ENCODE measurements at regions not wholly inside any gene's neighbourhood (a gene's known extent, or its start where the extent isn't known, plus 50 kb on each side); places are given as distances from the start of the nearest gene placed in this dataset.

GRCh38 chr9:29838491-29839020 lies 2265.3 kb upstream of the C9orf72 start:
- Mint-ChIP-seq H3K4me1 (no peaks in the 10 kb centered on the region), H3K27me3 (no peaks in the 10 kb centered on the region), H3K36me3 (no peaks in the 10 kb centered on the region), H3K9me3 (peaks cover 0 to 7% (median 1%) of the 10 kb centered on the region in 11 donors), H3K4me3 (no peak overlapping the region), H3K27ac (no peak overlapping the region)
- DNase-seq (no peak), ATAC-seq (no peak)
- intact Hi-C loops (cut with micrococcal nuclease) = no loop called here
- no peaks in the 10 kb centered on the region for H3K4me1 ChIP-seq (ENCODE audit: control insufficient read depth in 2 of 2, insufficient read depth in 2 of 2, low read length in 2 of 2)
- H3K36me3 ChIP-seq (ENCODE audit: control insufficient read depth in 2 of 3, insufficient read depth in 3 of 3, low read length in 3 of 3) = no peaks in the 10 kb centered on the region
- POLR2A ChIA-PET = no interaction called here
- H3K27ac ChIP-seq (ENCODE audit: low read depth, low read length) = no peak overlapping the region
- CTCF ChIA-PET = no interaction called here
- no peaks in the 10 kb centered on the region for H3K27me3 ChIP-seq (ENCODE audit: control insufficient read depth in 2 of 2, insufficient read depth in 2 of 2, low read length in 2 of 2)
- H3K9me3 ChIP-seq (ENCODE audit: control insufficient read depth in 2 of 3, low read length in 3 of 3) = no peaks in the 10 kb centered on the region
- no peak overlapping the region for H3K4me3 ChIP-seq (ENCODE audit: low read length)

GRCh38 chr9:29844251-29844650 lies 2271.0 kb upstream of the C9orf72 start:
- no peak overlapping the region for H3K27ac ChIP-seq (ENCODE audit: low read depth, low read length)
- H3K36me3 ChIP-seq (ENCODE audit: control insufficient read depth in 2 of 3, insufficient read depth in 3 of 3, low read length in 3 of 3) = no peaks in the 10 kb centered on the region
- intact Hi-C loops (cut with micrococcal nuclease) = no loop called here
- ChIA-PET POLR2A (no interaction called here), CTCF (no interaction called here)
- H3K4me1 Mint-ChIP-seq = no peaks in the 10 kb centered on the region
- H3K27ac Mint-ChIP-seq = no peak overlapping the region
- no peaks in the 10 kb centered on the region for H3K36me3 Mint-ChIP-seq
- H3K4me3 ChIP-seq (ENCODE audit: low read length) = no peak overlapping the region
- no peaks in the 10 kb centered on the region for H3K4me1 ChIP-seq (ENCODE audit: control insufficient read depth in 2 of 2, insufficient read depth in 2 of 2, low read length in 2 of 2)
- no peaks in the 10 kb centered on the region for H3K27me3 ChIP-seq (ENCODE audit: control insufficient read depth in 2 of 2, insufficient read depth in 2 of 2, low read length in 2 of 2)
- DNase-seq (no peak), ATAC-seq (no peak)
- no peaks in the 10 kb centered on the region for H3K9me3 ChIP-seq (ENCODE audit: control insufficient read depth in 2 of 3, low read length in 3 of 3)
- peaks cover 0 to 14% (median 4%) of the 10 kb centered on the region in 11 donors for H3K9me3 Mint-ChIP-seq
- no peak overlapping the region for H3K4me3 Mint-ChIP-seq
- H3K27me3 Mint-ChIP-seq = no peaks in the 10 kb centered on the region

GRCh38 chr9:29850664-29851063 lies 2277.4 kb upstream of the C9orf72 start:
- Mint-ChIP-seq H3K36me3 (no peaks in the 10 kb centered on the region), H3K27me3 (no peaks in the 10 kb centered on the region), H3K4me1 (no peaks in the 10 kb centered on the region), H3K9me3 (peaks cover 0 to 2% (median 0%) of the 10 kb centered on the region in 11 donors), H3K4me3 (no peak overlapping the region), H3K27ac (no peak overlapping the region)
- H3K4me3 ChIP-seq (ENCODE audit: low read length) = no peak overlapping the region
- DNase-seq (no peak), ATAC-seq (no peak)
- H3K27me3 ChIP-seq (ENCODE audit: control insufficient read depth in 2 of 2, insufficient read depth in 2 of 2, low read length in 2 of 2) = no peaks in the 10 kb centered on the region
- H3K4me1 ChIP-seq (ENCODE audit: control insufficient read depth in 2 of 2, insufficient read depth in 2 of 2, low read length in 2 of 2) = no peaks in the 10 kb centered on the region
- intact Hi-C loops (cut with micrococcal nuclease) = no loop called here
- no peak overlapping the region for H3K27ac ChIP-seq (ENCODE audit: low read depth, low read length)
- H3K9me3 ChIP-seq (ENCODE audit: control insufficient read depth in 2 of 3, low read length in 3 of 3) = no peaks in the 10 kb centered on the region
- H3K36me3 ChIP-seq (ENCODE audit: control insufficient read depth in 2 of 3, insufficient read depth in 3 of 3, low read length in 3 of 3) = no peaks in the 10 kb centered on the region
- CTCF ChIA-PET = no interaction called here
- POLR2A ChIA-PET = no interaction called here

GRCh38 chr9:29861803-29862202 lies 2288.5 kb upstream of the C9orf72 start:
- Mint-ChIP-seq H3K27me3 (no peaks in the 10 kb centered on the region), H3K36me3 (no peaks in the 10 kb centered on the region), H3K27ac (no peak overlapping the region), H3K4me1 (no peaks in the 10 kb centered on the region), H3K9me3 (peaks cover 0 to 5% (median 0%) of the 10 kb centered on the region in 11 donors), H3K4me3 (no peak overlapping the region)
- no peaks in the 10 kb centered on the region for H3K4me1 ChIP-seq (ENCODE audit: control insufficient read depth in 2 of 2, insufficient read depth in 2 of 2, low read length in 2 of 2)
- DNase-seq (no peak), ATAC-seq (no peak)
- POLR2A ChIA-PET = no interaction called here
- intact Hi-C loops (cut with micrococcal nuclease) = loop anchor here in 1 of 2 donors (10.0 kb wide), 1 partner anchor 1483 kb away; no protein-coding TSS in a partner anchor
- CTCF ChIA-PET = no interaction called here
- H3K4me3 ChIP-seq (ENCODE audit: low read length) = no peak overlapping the region
- H3K36me3 ChIP-seq (ENCODE audit: control insufficient read depth in 2 of 3, insufficient read depth in 3 of 3, low read length in 3 of 3) = no peaks in the 10 kb centered on the region
- H3K9me3 ChIP-seq (ENCODE audit: control insufficient read depth in 2 of 3, low read length in 3 of 3) = no peaks in the 10 kb centered on the region
- no peak overlapping the region for H3K27ac ChIP-seq (ENCODE audit: low read depth, low read length)
- no peaks in the 10 kb centered on the region for H3K27me3 ChIP-seq (ENCODE audit: control insufficient read depth in 2 of 2, insufficient read depth in 2 of 2, low read length in 2 of 2)

GRCh38 chr9:29865764-29866313 lies 2292.6 kb upstream of the C9orf72 start:
- H3K27me3 Mint-ChIP-seq = no peaks in the 10 kb centered on the region
- POLR2A ChIA-PET = no interaction called here
- Histone ChIP-seq H3K4me1 (ENCODE audit: control insufficient read depth in 2 of 2, insufficient read depth in 2 of 2, low read length in 2 of 2) (no peaks in the 10 kb centered on the region), H3K36me3 (ENCODE audit: control insufficient read depth in 2 of 3, insufficient read depth in 3 of 3, low read length in 3 of 3) (no peaks in the 10 kb centered on the region), H3K27me3 (ENCODE audit: control insufficient read depth in 2 of 2, insufficient read depth in 2 of 2, low read length in 2 of 2) (no peaks in the 10 kb centered on the region), H3K9me3 (ENCODE audit: control insufficient read depth in 2 of 3, low read length in 3 of 3) (no peaks in the 10 kb centered on the region), H3K27ac (ENCODE audit: low read depth, low read length) (no peak overlapping the region), H3K4me3 (ENCODE audit: low read length) (no peak overlapping the region)
- peaks cover 0 to 17% (median 6%) of the 10 kb centered on the region in 11 donors for H3K9me3 Mint-ChIP-seq
- H3K27ac Mint-ChIP-seq = no peak overlapping the region
- ATAC-seq (peak; percentile 44), DNase-seq (peak in 2 of 9 donors; percentile 28 to 38)
- H3K4me1 Mint-ChIP-seq = no peaks in the 10 kb centered on the region
- CTCF ChIA-PET = no interaction called here
- no peak overlapping the region for H3K4me3 Mint-ChIP-seq
- H3K36me3 Mint-ChIP-seq = no peaks in the 10 kb centered on the region
- intact Hi-C loops (cut with micrococcal nuclease) = loop anchor here in 1 of 2 donors (10.0 kb wide), 1 partner anchor 1479 kb away; no protein-coding TSS in a partner anchor

GRCh38 chr9:29866556-29866955 lies 2293.3 kb upstream of the C9orf72 start:
- Mint-ChIP-seq H3K27ac (no peak overlapping the region), H3K27me3 (no peaks in the 10 kb centered on the region), H3K4me3 (no peak overlapping the region), H3K4me1 (no peaks in the 10 kb centered on the region), H3K36me3 (no peaks in the 10 kb centered on the region), H3K9me3 (peaks cover 0 to 18% (median 6%) of the 10 kb centered on the region in 11 donors)
- no peak overlapping the region for H3K27ac ChIP-seq (ENCODE audit: low read depth, low read length)
- H3K4me3 ChIP-seq (ENCODE audit: low read length) = no peak overlapping the region
- no peaks in the 10 kb centered on the region for H3K4me1 ChIP-seq (ENCODE audit: control insufficient read depth in 2 of 2, insufficient read depth in 2 of 2, low read length in 2 of 2)
- intact Hi-C loops (cut with micrococcal nuclease) = loop anchor here in 1 of 2 donors (10.0 kb wide), 1 partner anchor 1478 kb away; no protein-coding TSS in a partner anchor
- ChIA-PET CTCF (no interaction called here), POLR2A (no interaction called here)
- no peaks in the 10 kb centered on the region for H3K27me3 ChIP-seq (ENCODE audit: control insufficient read depth in 2 of 2, insufficient read depth in 2 of 2, low read length in 2 of 2)
- ATAC-seq = no peak
- DNase-seq = peak in 1 of 9 donors; percentile 16
- no peaks in the 10 kb centered on the region for H3K36me3 ChIP-seq (ENCODE audit: control insufficient read depth in 2 of 3, insufficient read depth in 3 of 3, low read length in 3 of 3)
- H3K9me3 ChIP-seq (ENCODE audit: control insufficient read depth in 2 of 3, low read length in 3 of 3) = no peaks in the 10 kb centered on the region

- H3K27me3 ChIP-seq (ENCODE audit: control insufficient read depth in 2 of 2, insufficient read depth in 2 of 2, low read length in 2 of 2) = no peaks in the 10 kb centered on the region
- no peaks in the 10 kb centered on the region for H3K4me1 ChIP-seq (ENCODE audit: control insufficient read depth in 2 of 2, insufficient read depth in 2 of 2, low read length in 2 of 2)
- no peak overlapping the region for H3K27ac ChIP-seq (ENCODE audit: low read depth, low read length)
- no peak overlapping the region for H3K27ac Mint-ChIP-seq
- H3K36me3 ChIP-seq (ENCODE audit: control insufficient read depth in 2 of 3, insufficient read depth in 3 of 3, low read length in 3 of 3) = no peaks in the 10 kb centered on the region
- ATAC-seq (no peak), DNase-seq (no peak)
- no peak overlapping the region for H3K4me3 ChIP-seq (ENCODE audit: low read length)
- ChIA-PET CTCF (no interaction called here), POLR2A (no interaction called here)
- no peaks in the 10 kb centered on the region for H3K27me3 Mint-ChIP-seq
- H3K9me3 Mint-ChIP-seq = peaks cover 0 to 22% (median 5%) of the 10 kb centered on the region in 11 donors
- no peaks in the 10 kb centered on the region for H3K9me3 ChIP-seq (ENCODE audit: control insufficient read depth in 2 of 3, low read length in 3 of 3)
- H3K4me3 Mint-ChIP-seq = no peak overlapping the region
- intact Hi-C loops (cut with micrococcal nuclease) = no loop called here
- H3K4me1 Mint-ChIP-seq = no peaks in the 10 kb centered on the region
- no peaks in the 10 kb centered on the region for H3K36me3 Mint-ChIP-seq
Observed at GRCh38 chr9:29873579-29873978, 2300.3 kb upstream of the C9orf72 start.
